Gastrocnemius medialis (tissue), 4 donors: ENCODE measurements at regions not wholly inside any gene's neighbourhood (a gene's known extent, or its start where the extent isn't known, plus 50 kb on each side); places are given as distances from the start of the nearest gene placed in this dataset.

Experiments used
- ATAC-seq, 2 donors: fragments of 150-250 bp; one replicate each; pipeline ENCODE4 v1.9.1; 2016
- DNase-seq, 2 donors: peaks; one replicate each; pipeline ENCODE4 v3.0.0-alpha.2; 2019
- H3K27ac ChIP-seq, 4 donors: fragments of 200-600 bp; sonication (generic); 1 replicate in 1 of 4; 2 replicates in 3 of 4; pipeline ENCODE4 v1.5.1; 2016 to 2018; ENCODE audit warnings: mild to moderate bottlenecking in 2 of 4, moderate library complexity in 1 of 4
- H3K27me3 ChIP-seq, 3 donors: fragments of 200-600 bp; sonication (generic) in 2 of 3; 1 replicate in 1 of 3; 2 replicates in 2 of 3; pipeline versions ENCODE4 v1.5.1 to v1.6.0; 2016 to 2019; ENCODE audit warnings: mild to moderate bottlenecking in 1 of 3, moderate library complexity in 1 of 3
- H3K36me3 ChIP-seq, 2 donors: fragments of 200-600 bp; sonication (generic) in 1 of 2; one replicate each; pipeline ENCODE4 v1.5.1; 2017 to 2018
- H3K4me1 ChIP-seq, 2 donors: fragments of 200-600 bp; sonication (generic) in 1 of 2; one replicate each; pipeline ENCODE4 v1.5.1; 2016 to 2017; ENCODE audit warnings: mild to moderate bottlenecking in 2 of 2
- H3K4me3 ChIP-seq, 4 donors: fragments of 200-600 bp; sonication (generic) in 3 of 4; 1 replicate in 1 of 4; 2 replicates in 3 of 4; pipeline ENCODE4 v1.5.1; 2016 to 2019; ENCODE audit warnings: mild to moderate bottlenecking in 2 of 4
- H3K9me3 ChIP-seq, 3 donors: fragments of 200-600 bp; sonication (generic) in 2 of 3; 1 replicate in 1 of 3; 2 replicates in 2 of 3; pipeline ENCODE4 v1.5.1; 2016 to 2019
- CTCF ChIP-seq, 5 experiments: fragments of 450-650 bp in 3 of 5; fragments of 200-600 bp in 2 of 5; sonication (generic) in 2 of 5; IDR thresholded peaks in 4 of 5; conservative IDR thresholded peaks in 1 of 5; 1 replicate in 4 of 5; 2 replicates in 1 of 5; pipeline ENCODE4 v1.5.1; 2016 to 2019; ENCODE audit warnings: antibody characterized with exemption in 5 of 5, mild to moderate bottlenecking in 3 of 5, moderate library complexity in 3 of 5
- POLR2A ChIP-seq, 2 donors: fragments of 450-650 bp; IDR thresholded peaks; one replicate each; pipeline ENCODE4 v1.6.1; 2017; ENCODE audit warnings: antibody characterized with exemption in 2 of 2, mild to moderate bottlenecking in 2 of 2, moderate library complexity in 2 of 2
- in situ Hi-C, 4 donors: fragments of 200-750 bp; cut with MboI; loops; one replicate each; pipeline versions ENCODE4 v1.15.0 to v1.8.0; 2017; ENCODE audit warnings: low sequenced_read_pairs in 4 of 4
- intact Hi-C: fragments of 100-400 bp; cut with DNase I; formaldehyde crosslinking; loops from one replicate; pipeline ENCODE4 v1.15.1; 2023; ENCODE audit warnings: low total_unique reads

DNA sequence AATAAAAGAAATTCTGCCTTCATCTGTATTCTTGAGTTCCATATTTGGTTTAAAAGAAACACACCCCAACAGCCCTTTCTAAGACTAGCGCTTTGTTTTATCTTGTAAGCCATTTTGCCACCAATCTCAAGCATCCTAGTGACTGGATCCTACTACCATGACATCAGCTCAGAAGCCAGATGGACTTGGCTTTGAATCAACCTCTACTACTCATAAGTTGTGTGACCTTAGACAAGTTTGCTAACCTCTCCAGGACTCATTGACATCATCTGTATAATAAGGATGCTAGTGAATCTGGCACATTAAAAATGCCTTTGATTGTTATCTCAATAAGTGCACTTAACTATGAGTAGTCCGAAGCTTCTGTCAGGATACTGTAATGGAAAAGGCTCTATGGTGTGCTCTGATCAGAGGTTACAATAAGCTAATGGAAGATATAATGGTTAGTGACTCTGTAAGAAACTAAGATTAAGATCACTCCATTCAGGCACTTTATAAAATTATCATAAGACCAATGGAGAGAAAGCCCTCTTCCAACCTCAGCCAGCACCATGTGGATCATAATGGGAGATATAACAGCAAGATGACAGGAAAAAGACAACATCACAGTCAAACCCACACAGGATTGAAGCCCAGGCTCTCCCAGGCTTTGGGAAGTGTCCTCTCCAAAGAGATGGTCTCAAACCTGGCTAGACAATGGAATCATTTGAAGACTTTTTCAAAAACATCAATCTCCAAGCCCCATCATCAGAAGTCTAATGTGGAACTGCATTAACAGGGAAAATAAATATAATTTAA lies 180.6 kb upstream of the MIR17HG start:
- ATAC-seq (no peak), DNase-seq (no peak)
- no peak overlapping the region for H3K27ac ChIP-seq
- in situ Hi-C loops (no loop called here), intact Hi-C loops (no loop called here)
- H3K4me1 ChIP-seq = peaks cover 0 to 4% of the 10 kb centered on the region in 2 donors
- TF ChIP-seq POLR2A (IDR thresholded peaks at IDR 0.05) = no peak
- no peak for TF ChIP-seq CTCF (IDR thresholded peaks at IDR 0.05 in 4 of 5, conservative IDR thresholded peaks at IDR 0.05 in 1 of 5)
- no peaks in the 10 kb centered on the region for H3K36me3 ChIP-seq
- no peak overlapping the region for H3K4me3 ChIP-seq
- no peaks in the 10 kb centered on the region for H3K9me3 ChIP-seq
- peaks cover 0 to 4% (median 0%) of the 10 kb centered on the region in 3 donors for H3K27me3 ChIP-seq

- H3K4me3 ChIP-seq = no peak overlapping the region
- H3K36me3 ChIP-seq = no peaks in the 10 kb centered on the region
- in situ Hi-C loops (no loop called here), intact Hi-C loops (no loop called here)
- DNase-seq = no peak
- peaks cover 0 to 6% (median 0%) of the 10 kb centered on the region in 3 donors for H3K27me3 ChIP-seq
- no peak for TF ChIP-seq CTCF (IDR thresholded peaks at IDR 0.05 in 4 of 5, conservative IDR thresholded peaks at IDR 0.05 in 1 of 5)
- no peak for TF ChIP-seq POLR2A (IDR thresholded peaks at IDR 0.05)
- peaks cover 0 to 4% of the 10 kb centered on the region in 2 donors for H3K4me1 ChIP-seq
- no peaks in the 10 kb centered on the region for H3K9me3 ChIP-seq
- peak; percentile 73 to 97 for ATAC-seq
- H3K27ac ChIP-seq = no peak overlapping the region
These were observed 179.6 kb upstream of the MIR17HG start for GRCh38 chr13:91167706-91168385.

DNA sequence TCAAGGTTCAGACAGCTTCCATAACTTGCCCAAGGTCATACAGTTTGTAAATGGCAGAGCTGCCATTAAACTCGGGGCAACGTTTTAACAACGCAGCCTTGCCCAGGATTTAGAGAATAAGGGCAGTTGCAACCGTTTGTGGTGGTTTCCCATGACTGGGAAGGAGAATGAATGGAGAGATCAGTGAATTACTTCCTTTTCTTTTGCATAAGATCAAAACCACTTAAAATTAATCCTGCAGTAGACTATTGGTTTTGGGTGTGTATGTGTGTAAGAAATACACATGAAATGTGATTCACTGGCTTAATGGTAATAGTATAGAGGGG lies 179.1 kb upstream of the MIR17HG start:
- ATAC-seq = peak in 1 of 2 donors; percentile 29

GRCh38 chr13:91169321-91170050 lies 178.0 kb upstream of the MIR17HG start:
- TF ChIP-seq POLR2A (IDR thresholded peaks at IDR 0.05) (no peak), CTCF (IDR thresholded peaks at IDR 0.05 in 4 of 5, conservative IDR thresholded peaks at IDR 0.05 in 1 of 5) (no peak)
- Histone ChIP-seq H3K27ac (no peak overlapping the region), H3K4me1 (peaks cover 0 to 4% of the 10 kb centered on the region in 2 donors), H3K27me3 (peaks cover 0 to 10% (median 0%) of the 10 kb centered on the region in 3 donors), H3K36me3 (no peaks in the 10 kb centered on the region), H3K9me3 (no peaks in the 10 kb centered on the region), H3K4me3 (no peak overlapping the region)
- no peak for DNase-seq
- in situ Hi-C loops = no loop called here
- intact Hi-C loops = no loop called here
- no peak for ATAC-seq

More for the DNA sequence above, 179.1 kb upstream of the MIR17HG start:
- in situ Hi-C loops = no loop called here
- H3K4me1 ChIP-seq = peaks cover 0 to 4% of the 10 kb centered on the region in 2 donors
- intact Hi-C loops = no loop called here
- H3K36me3 ChIP-seq = no peaks in the 10 kb centered on the region
- no peaks in the 10 kb centered on the region for H3K9me3 ChIP-seq
- DNase-seq = no peak
- no peak for TF ChIP-seq POLR2A (IDR thresholded peaks at IDR 0.05)
- TF ChIP-seq CTCF (IDR thresholded peaks at IDR 0.05 in 4 of 5, conservative IDR thresholded peaks at IDR 0.05 in 1 of 5) = no peak
- peaks cover 0 to 6% (median 0%) of the 10 kb centered on the region in 3 donors for H3K27me3 ChIP-seq
- no peak overlapping the region for H3K4me3 ChIP-seq
- H3K27ac ChIP-seq = no peak overlapping the region
